Caco-2 (cell line): ENCODE measurements at regions not wholly inside any gene's neighbourhood (a gene's known extent, or its start where the extent isn't known, plus 50 kb on each side); places are given as distances from the start of the nearest gene placed in this dataset.

Source experiments
- BruUV-seq: library from RNA; stranded (reverse); fragments of 400-500 nt; replicated peaks from 2 replicates; lab custom pipeline; 2021; lab: Mats Ljungman, UMichigan
- CTCF ChIA-PET: fragments of 300-600 bp; sonication (Branson Sonifier 250); formaldehyde crosslinking; loops from one replicate; lab custom pipeline; 2022; ENCODE audit warnings: antibody characterized with exemption; lab: Charles Lee
- POLR2A ChIA-PET: fragments of 300-600 bp; sonication (Branson Sonifier 250); formaldehyde crosslinking; loops from one replicate; lab custom pipeline; 2022; ENCODE audit warnings: antibody characterized with exemption; lab: Charles Lee
- DNase-seq, 2 experiments: peaks; one replicate each; pipeline versions ENCODE4 v3.0.0 to v3.0.0-alpha.2; 2020 to 2022
- H3K27me3 ChIP-seq: replicated peaks from 2 replicates; pipeline ENCODE4 v1.6.0; 2011; ENCODE audit warnings: low read length; ENCODE audit not compliant: control insufficient read depth, insufficient read depth
- H3K36me3 ChIP-seq: 2 replicates; pipeline ENCODE4 v1.5.1; 2011; ENCODE audit warnings: low read length; ENCODE audit not compliant: control insufficient read depth, insufficient read depth
- H3K4me1 ChIP-seq: fragments of 250-450 bp; sonication (Bioruptor Pico); 2 replicates; pipeline ENCODE4 v1.5.1; 2020; ENCODE audit warnings: mild to moderate bottlenecking
- H3K4me3 ChIP-seq: 2 replicates; pipeline ENCODE4 v1.5.1; 2011; ENCODE audit warnings: low read depth, mild to moderate bottlenecking, control low read depth, low read length
- H3K9me3 ChIP-seq: fragments of 250-450 bp; sonication (Bioruptor Pico); 2 replicates; pipeline ENCODE4 v1.5.1; 2020; ENCODE audit warnings: mild to moderate bottlenecking, moderate library complexity
- H3K27ac Mint-ChIP-seq: one replicate; pipeline ENCODE4 v1.8.0; 2022; ENCODE audit warnings: mixed read lengths; ENCODE audit not compliant: unreplicated experiment
- H3K27me3 Mint-ChIP-seq: one replicate; pipeline ENCODE4 v1.8.0; 2022; ENCODE audit warnings: mixed read lengths; ENCODE audit not compliant: insufficient read depth, unreplicated experiment
- H3K36me3 Mint-ChIP-seq: one replicate; pipeline ENCODE4 v1.8.0; 2022; ENCODE audit warnings: mild to moderate bottlenecking, mixed read lengths; ENCODE audit not compliant: insufficient read depth, unreplicated experiment
- H3K4me1 Mint-ChIP-seq: one replicate; pipeline ENCODE4 v1.8.0; 2022; ENCODE audit warnings: low read depth, mixed read lengths; ENCODE audit not compliant: unreplicated experiment
- H3K4me3 Mint-ChIP-seq: one replicate; pipeline ENCODE4 v1.8.0; 2022; ENCODE audit warnings: mild to moderate bottlenecking, moderate library complexity, mixed read lengths; ENCODE audit not compliant: unreplicated experiment
- H3K9me3 Mint-ChIP-seq: one replicate; pipeline ENCODE4 v1.8.0; 2022; ENCODE audit warnings: mixed read lengths; ENCODE audit not compliant: unreplicated experiment
- intact Hi-C: fragments of 100-400 bp; cut with micrococcal nuclease; formaldehyde crosslinking; loops from one replicate; pipeline ENCODE4 v1.10.0; 2022; ENCODE audit not compliant: unreplicated experiment
- TF ChIP-seq, protein P1 (sequence below), 2 experiments: fragments of 200-600 bp in 1 of 2; IDR thresholded peaks; 1 replicate in 1 of 2; 2 replicates in 1 of 2; pipeline versions ENCODE4 v1.5.1 to v1.8.0; 2011 to 2022; ENCODE audit warnings: antibody characterized with exemption in 1 of 2, control low read depth in 1 of 2, inconsistent platforms in 1 of 2, low read depth in 1 of 2, low read length in 1 of 2, mild to moderate bottlenecking in 1 of 2, moderate library complexity in 1 of 2; ENCODE audit not compliant: insufficient read depth in 1 of 2, severe bottlenecking in 1 of 2, unreplicated experiment in 1 of 2

DNA sequence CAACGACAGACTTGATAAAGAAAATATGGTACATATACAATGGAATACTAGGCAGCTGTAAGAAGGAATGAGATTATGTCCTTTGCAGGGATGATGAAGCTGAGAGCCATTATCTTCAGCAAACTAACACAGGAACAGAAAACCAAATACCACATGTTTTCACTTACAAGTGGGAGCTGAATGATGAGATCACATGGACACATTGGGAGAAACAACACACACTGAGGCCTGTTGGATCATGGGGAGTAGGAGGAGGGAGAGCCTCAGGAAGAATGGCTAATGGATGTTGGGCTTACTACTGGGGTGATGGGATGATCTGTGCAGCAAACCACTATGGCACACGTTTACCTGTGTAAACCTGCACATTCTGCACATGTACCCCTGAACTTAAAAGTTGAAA is 209.7 kb downstream of the SPRY1 start:
- Mint-ChIP-seq H3K4me3 (no peak overlapping the region), H3K9me3 (no peaks in the 10 kb centered on the region), H3K4me1 (no peaks in the 10 kb centered on the region), H3K36me3 (no peaks in the 10 kb centered on the region), H3K27ac (no peak overlapping the region), H3K27me3 (no peaks in the 10 kb centered on the region)
- ChIA-PET CTCF (no interaction called here), POLR2A (no interaction called here)
- no peak for DNase-seq
- H3K27me3 ChIP-seq: no peaks in the 10 kb centered on the region
- BruUV-seq: no TSS peak
- H3K9me3 ChIP-seq: no peaks in the 10 kb centered on the region
- TF ChIP-seq, protein P1, sequence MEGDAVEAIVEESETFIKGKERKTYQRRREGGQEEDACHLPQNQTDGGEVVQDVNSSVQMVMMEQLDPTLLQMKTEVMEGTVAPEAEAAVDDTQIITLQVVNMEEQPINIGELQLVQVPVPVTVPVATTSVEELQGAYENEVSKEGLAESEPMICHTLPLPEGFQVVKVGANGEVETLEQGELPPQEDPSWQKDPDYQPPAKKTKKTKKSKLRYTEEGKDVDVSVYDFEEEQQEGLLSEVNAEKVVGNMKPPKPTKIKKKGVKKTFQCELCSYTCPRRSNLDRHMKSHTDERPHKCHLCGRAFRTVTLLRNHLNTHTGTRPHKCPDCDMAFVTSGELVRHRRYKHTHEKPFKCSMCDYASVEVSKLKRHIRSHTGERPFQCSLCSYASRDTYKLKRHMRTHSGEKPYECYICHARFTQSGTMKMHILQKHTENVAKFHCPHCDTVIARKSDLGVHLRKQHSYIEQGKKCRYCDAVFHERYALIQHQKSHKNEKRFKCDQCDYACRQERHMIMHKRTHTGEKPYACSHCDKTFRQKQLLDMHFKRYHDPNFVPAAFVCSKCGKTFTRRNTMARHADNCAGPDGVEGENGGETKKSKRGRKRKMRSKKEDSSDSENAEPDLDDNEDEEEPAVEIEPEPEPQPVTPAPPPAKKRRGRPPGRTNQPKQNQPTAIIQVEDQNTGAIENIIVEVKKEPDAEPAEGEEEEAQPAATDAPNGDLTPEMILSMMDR (IDR thresholded peaks at IDR 0.05; ENCODE audit: insufficient read depth in 1 of 2, low read depth in 1 of 2, low read length in 1 of 2, severe bottlenecking in 1 of 2, unreplicated experiment in 1 of 2): no peak
- H3K4me3 ChIP-seq: no peak overlapping the region
- H3K4me1 ChIP-seq: no peaks in the 10 kb centered on the region
- intact Hi-C loops: no loop called here
- H3K36me3 ChIP-seq: no peaks in the 10 kb centered on the region

GRCh38 chr4:123606946-123607542 is 210.4 kb downstream of the SPRY1 start:
- Histone ChIP-seq H3K36me3 (no peaks in the 10 kb centered on the region), H3K9me3 (no peaks in the 10 kb centered on the region), H3K4me1 (no peaks in the 10 kb centered on the region), H3K4me3 (no peak overlapping the region), H3K27me3 (no peaks in the 10 kb centered on the region)
- Mint-ChIP-seq H3K36me3 (no peaks in the 10 kb centered on the region), H3K27me3 (no peaks in the 10 kb centered on the region), H3K9me3 (no peaks in the 10 kb centered on the region), H3K4me3 (no peak overlapping the region), H3K27ac (no peak overlapping the region), H3K4me1 (no peaks in the 10 kb centered on the region)
- ChIA-PET CTCF (no interaction called here), POLR2A (no interaction called here)
- no TSS peak for BruUV-seq
- intact Hi-C loops: no loop called here
- no peak for DNase-seq
- TF ChIP-seq, protein P1 (IDR thresholded peaks at IDR 0.05; ENCODE audit: insufficient read depth in 1 of 2, low read depth in 1 of 2, low read length in 1 of 2, severe bottlenecking in 1 of 2, unreplicated experiment in 1 of 2): no peak

GRCh38 chr4:123609829-123610228 is 213.2 kb downstream of the SPRY1 start:
- Histone ChIP-seq H3K4me3 (no peak overlapping the region), H3K4me1 (no peaks in the 10 kb centered on the region), H3K9me3 (no peaks in the 10 kb centered on the region), H3K27me3 (no peaks in the 10 kb centered on the region), H3K36me3 (no peaks in the 10 kb centered on the region)
- BruUV-seq: no TSS peak
- H3K36me3 Mint-ChIP-seq: no peaks in the 10 kb centered on the region
- CTCF ChIA-PET: no interaction called here
- intact Hi-C loops: no loop called here
- H3K4me1 Mint-ChIP-seq: no peaks in the 10 kb centered on the region
- H3K27ac Mint-ChIP-seq: no peak overlapping the region
- no peaks in the 10 kb centered on the region for H3K27me3 Mint-ChIP-seq
- POLR2A ChIA-PET: no interaction called here
- no peak overlapping the region for H3K4me3 Mint-ChIP-seq
- no peaks in the 10 kb centered on the region for H3K9me3 Mint-ChIP-seq
- TF ChIP-seq, protein P1 (IDR thresholded peaks at IDR 0.05; ENCODE audit: insufficient read depth in 1 of 2, low read depth in 1 of 2, low read length in 1 of 2, severe bottlenecking in 1 of 2, unreplicated experiment in 1 of 2): no peak
- no peak for DNase-seq
